Chondrocyte (in vitro differentiated cells): ENCODE measurements at regions not wholly inside any gene's neighbourhood (a gene's known extent, or its start where the extent isn't known, plus 50 kb on each side); places are given as distances from the start of the nearest gene placed in this dataset.

Experiments
- DNase-seq: peaks from one replicate; pipeline ENCODE4 v3.0.0; 2021; ENCODE audit warnings: mixed read lengths, low spot score
- H3K27ac Mint-ChIP-seq: one replicate; pipeline ENCODE4 v1.8.0; 2021; ENCODE audit warnings: mild to moderate bottlenecking, moderate library complexity, mixed read lengths; ENCODE audit not compliant: unreplicated experiment
- H3K27me3 Mint-ChIP-seq: 2 replicates; pipeline ENCODE4 v1.8.0; 2021; ENCODE audit warnings: low read depth, mixed read lengths
- H3K36me3 Mint-ChIP-seq: 2 replicates; pipeline ENCODE4 v1.8.0; 2021; ENCODE audit warnings: low read depth, mixed read lengths
- H3K4me1 Mint-ChIP-seq: 2 replicates; pipeline ENCODE4 v1.8.0; 2021; ENCODE audit warnings: low read depth, mild to moderate bottlenecking, mixed read lengths
- H3K4me3 Mint-ChIP-seq: one replicate; pipeline ENCODE4 v1.8.0; 2021; ENCODE audit warnings: mild to moderate bottlenecking, moderate library complexity, mixed read lengths; ENCODE audit not compliant: unreplicated experiment
- H3K9me3 Mint-ChIP-seq: 2 replicates; pipeline ENCODE4 v1.8.0; 2021; ENCODE audit warnings: low read depth, mixed read lengths
- TF ChIP-seq, protein P1 (sequence below): fragments of 200-600 bp; sonication (generic); IDR thresholded peaks from 2 replicates; pipeline ENCODE4 v1.5.0; 2021; ENCODE audit warnings: antibody characterized with exemption, mild to moderate bottlenecking, moderate library complexity

DNA sequence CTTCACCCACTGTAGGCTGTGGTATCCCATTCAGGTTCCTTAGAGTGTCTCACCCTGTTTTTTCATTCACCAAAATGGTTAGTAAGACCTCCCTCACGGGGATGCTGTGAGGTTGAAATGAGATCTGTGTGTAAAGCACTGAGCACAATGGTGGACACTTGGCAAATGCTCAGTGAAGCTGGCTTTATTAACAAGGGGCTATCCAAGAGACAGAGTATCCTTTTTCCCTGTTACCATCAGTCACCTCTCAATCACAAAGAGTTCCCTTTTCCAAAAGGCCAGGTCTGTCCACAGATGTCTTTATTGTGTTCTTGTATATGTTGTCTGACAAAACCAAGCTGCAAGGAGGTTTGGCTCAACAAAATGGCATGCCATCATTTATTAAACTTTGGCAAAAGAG, 138.9 kb upstream of the RARB start:
- no peak overlapping the region for H3K27ac Mint-ChIP-seq
- no peaks in the 10 kb centered on the region for H3K27me3 Mint-ChIP-seq
- H3K4me1 Mint-ChIP-seq, result peaks cover 15% of the 10 kb centered on the region
- no peak for DNase-seq
- TF ChIP-seq, protein P1, sequence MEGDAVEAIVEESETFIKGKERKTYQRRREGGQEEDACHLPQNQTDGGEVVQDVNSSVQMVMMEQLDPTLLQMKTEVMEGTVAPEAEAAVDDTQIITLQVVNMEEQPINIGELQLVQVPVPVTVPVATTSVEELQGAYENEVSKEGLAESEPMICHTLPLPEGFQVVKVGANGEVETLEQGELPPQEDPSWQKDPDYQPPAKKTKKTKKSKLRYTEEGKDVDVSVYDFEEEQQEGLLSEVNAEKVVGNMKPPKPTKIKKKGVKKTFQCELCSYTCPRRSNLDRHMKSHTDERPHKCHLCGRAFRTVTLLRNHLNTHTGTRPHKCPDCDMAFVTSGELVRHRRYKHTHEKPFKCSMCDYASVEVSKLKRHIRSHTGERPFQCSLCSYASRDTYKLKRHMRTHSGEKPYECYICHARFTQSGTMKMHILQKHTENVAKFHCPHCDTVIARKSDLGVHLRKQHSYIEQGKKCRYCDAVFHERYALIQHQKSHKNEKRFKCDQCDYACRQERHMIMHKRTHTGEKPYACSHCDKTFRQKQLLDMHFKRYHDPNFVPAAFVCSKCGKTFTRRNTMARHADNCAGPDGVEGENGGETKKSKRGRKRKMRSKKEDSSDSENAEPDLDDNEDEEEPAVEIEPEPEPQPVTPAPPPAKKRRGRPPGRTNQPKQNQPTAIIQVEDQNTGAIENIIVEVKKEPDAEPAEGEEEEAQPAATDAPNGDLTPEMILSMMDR, result no peak
- H3K4me3 Mint-ChIP-seq, result no peak overlapping the region
- peaks cover under 1% of the 10 kb centered on the region for H3K9me3 Mint-ChIP-seq
- no peaks in the 10 kb centered on the region for H3K36me3 Mint-ChIP-seq

DNA sequence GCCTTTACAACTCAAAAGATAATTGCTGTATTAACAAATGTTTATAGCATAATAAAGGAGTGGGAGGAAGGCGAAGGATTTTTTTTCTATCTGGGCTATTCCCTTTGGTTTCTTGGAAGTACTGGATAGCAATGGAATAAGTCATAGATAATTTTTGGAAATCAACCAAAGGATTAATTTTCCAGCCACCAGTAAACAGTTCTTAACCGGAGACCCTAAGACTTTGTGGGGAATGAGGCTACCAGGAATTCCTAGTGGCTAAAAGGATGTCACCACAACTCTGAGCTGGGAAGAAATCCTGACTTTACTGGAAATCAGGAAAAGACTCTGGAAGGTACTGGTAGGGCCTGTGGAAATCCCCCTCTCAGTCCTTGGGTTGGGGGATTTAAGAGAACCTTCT, 138.4 kb upstream of the RARB start:
- TF ChIP-seq, protein P1, result no peak
- Mint-ChIP-seq H3K4me1 (peaks cover 19% of the 10 kb centered on the region), H3K27me3 (no peaks in the 10 kb centered on the region), H3K36me3 (no peaks in the 10 kb centered on the region), H3K4me3 (no peak overlapping the region), H3K9me3 (peaks cover 2% of the 10 kb centered on the region), H3K27ac (no peak overlapping the region)
- DNase-seq, result no peak

DNA sequence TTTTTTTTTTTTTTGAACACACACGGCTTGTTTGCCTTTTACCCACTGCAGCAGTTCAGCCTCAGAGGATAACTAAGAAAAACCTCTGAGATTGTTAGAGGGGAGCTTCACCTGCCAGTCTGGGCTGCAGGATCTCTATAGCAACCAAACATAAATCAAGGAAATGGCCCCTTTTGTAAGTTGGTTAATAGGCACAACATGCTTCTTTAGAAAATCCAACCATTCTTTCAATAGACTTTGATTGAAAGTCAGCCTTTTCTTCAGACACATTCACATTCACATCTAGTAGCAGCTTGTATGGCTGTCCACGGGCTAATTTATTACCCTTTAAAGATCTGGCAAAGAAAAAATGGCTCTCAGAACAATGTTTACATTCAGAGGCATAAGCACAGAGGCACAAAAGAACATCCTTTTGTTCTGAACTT, 136.6 kb upstream of the RARB start:
- H3K36me3 Mint-ChIP-seq, result no peaks in the 10 kb centered on the region
- no peaks in the 10 kb centered on the region for H3K27me3 Mint-ChIP-seq
- TF ChIP-seq, protein P1, result no peak
- H3K4me1 Mint-ChIP-seq, result peaks cover 19% of the 10 kb centered on the region
- no peak overlapping the region for H3K27ac Mint-ChIP-seq
- no peak for DNase-seq
- no peak overlapping the region for H3K4me3 Mint-ChIP-seq
- H3K9me3 Mint-ChIP-seq, result peaks cover 2% of the 10 kb centered on the region

DNA sequence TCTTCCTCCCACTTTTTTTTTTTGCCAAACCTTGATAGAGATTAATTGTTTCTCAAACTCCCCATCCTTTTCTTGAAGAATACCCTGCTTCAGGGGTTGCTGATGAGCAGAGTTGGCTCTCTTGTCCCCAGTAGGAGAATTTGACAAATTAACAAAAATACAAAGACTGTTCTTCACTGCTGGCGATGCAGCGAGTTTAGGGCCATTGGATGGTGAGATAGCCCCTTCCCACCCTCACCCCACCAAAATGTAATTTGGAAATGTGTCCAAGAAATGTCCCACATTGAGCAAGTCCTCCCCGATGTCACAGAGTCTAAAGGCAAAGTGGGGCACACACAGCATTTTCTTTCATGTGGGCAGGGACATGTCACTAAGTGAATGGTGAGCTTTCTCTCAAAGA, 136.0 kb upstream of the RARB start:
- no peak for DNase-seq
- H3K4me1 Mint-ChIP-seq, result peaks cover 19% of the 10 kb centered on the region
- no peaks in the 10 kb centered on the region for H3K36me3 Mint-ChIP-seq
- TF ChIP-seq, protein P1, result no peak
- no peak overlapping the region for H3K27ac Mint-ChIP-seq
- H3K9me3 Mint-ChIP-seq, result peaks cover 2% of the 10 kb centered on the region
- H3K4me3 Mint-ChIP-seq, result no peak overlapping the region
- no peaks in the 10 kb centered on the region for H3K27me3 Mint-ChIP-seq

DNA sequence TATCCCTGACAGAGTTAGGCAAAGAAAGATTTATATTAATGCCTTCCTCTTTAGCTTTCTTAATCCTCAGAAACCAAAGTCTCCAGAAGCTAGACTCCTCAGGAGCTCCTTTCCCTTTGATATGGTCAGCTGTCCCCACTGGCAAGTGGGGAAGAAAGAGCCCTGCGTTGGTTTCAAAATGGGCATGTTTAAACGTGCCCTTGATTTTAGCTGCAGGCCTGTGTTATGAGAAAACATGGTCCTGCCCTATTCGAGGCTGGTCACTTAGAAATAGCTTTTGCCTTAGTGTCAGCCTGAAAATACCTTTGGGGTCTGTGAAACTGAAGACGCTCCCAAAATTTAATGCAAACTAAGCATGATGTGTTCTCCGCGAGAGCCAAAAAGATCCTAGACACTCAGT, 135.5 kb upstream of the RARB start:
- TF ChIP-seq, protein P1, result no peak
- H3K27me3 Mint-ChIP-seq, result no peaks in the 10 kb centered on the region
- H3K4me3 Mint-ChIP-seq, result no peak overlapping the region
- no peak overlapping the region for H3K27ac Mint-ChIP-seq
- H3K4me1 Mint-ChIP-seq, result peaks cover 20% of the 10 kb centered on the region
- no peak for DNase-seq
- H3K9me3 Mint-ChIP-seq, result peaks cover 2% of the 10 kb centered on the region
- no peaks in the 10 kb centered on the region for H3K36me3 Mint-ChIP-seq
